HEK293 (cell line): ENCODE measurements at regions not wholly inside any gene's neighbourhood (a gene's known extent, or its start where the extent isn't known, plus 50 kb on each side); places are given as distances from the start of the nearest gene placed in this dataset.

Experiments
- HOXD13 ChIP-seq: sonication (generic); formaldehyde crosslinking; IDR thresholded peaks from 2 replicates; pipeline ENCODE4 v1.8.0; 2022; ENCODE audit warnings: missing genetic modification reagents, borderline replicate concordance
- MEIS1 ChIP-seq: sonication (generic); formaldehyde crosslinking; IDR thresholded peaks from 2 replicates; pipeline ENCODE4 v1.8.1; 2022; ENCODE audit warnings: missing genetic modification reagents, mild to moderate bottlenecking, borderline replicate concordance
- ZNF10 ChIP-seq: fragments of 450-650 bp; formaldehyde crosslinking; IDR thresholded peaks from 2 replicates; pipeline ENCODE4 v1.5.1; 2017; ENCODE audit warnings: missing biosample characterization, missing genetic modification characterization
- ZNF157 ChIP-seq: fragments of 450-650 bp; formaldehyde crosslinking; IDR thresholded peaks from 2 replicates; pipeline ENCODE4 v1.5.1; 2016; ENCODE audit warnings: missing biosample characterization, missing genetic modification characterization
- ZNF394 ChIP-seq: fragments of 450-650 bp; formaldehyde crosslinking; IDR thresholded peaks from 2 replicates; pipeline ENCODE4 v1.5.1; 2016; ENCODE audit warnings: missing biosample characterization, missing genetic modification characterization, mild to moderate bottlenecking, moderate library complexity, borderline replicate concordance
- ZNF426 ChIP-seq: fragments of 450-650 bp; formaldehyde crosslinking; IDR thresholded peaks from 2 replicates; pipeline ENCODE4 v1.5.1; 2017; ENCODE audit warnings: missing biosample characterization, missing genetic modification characterization, mild to moderate bottlenecking, inconsistent platforms, moderate library complexity
- ZNF501 ChIP-seq: fragments of 450-650 bp; formaldehyde crosslinking; IDR thresholded peaks from 2 replicates; pipeline ENCODE4 v1.5.1; 2016; ENCODE audit warnings: missing biosample characterization, missing genetic modification characterization
- ZNF514 ChIP-seq: fragments of 450-650 bp; formaldehyde crosslinking; IDR thresholded peaks from 2 replicates; pipeline ENCODE4 v1.5.1; 2016; ENCODE audit warnings: missing biosample characterization, missing genetic modification characterization
- ZNF664 ChIP-seq: fragments of 450-650 bp; formaldehyde crosslinking; IDR thresholded peaks from 2 replicates; pipeline ENCODE4 v1.5.1; 2016; ENCODE audit warnings: missing biosample characterization, missing genetic modification characterization
- ZSCAN23 ChIP-seq: fragments of 450-650 bp; formaldehyde crosslinking; IDR thresholded peaks from 2 replicates; pipeline ENCODE4 v1.5.1; 2016; ENCODE audit warnings: missing biosample characterization, missing genetic modification characterization
- TF ChIP-seq, protein P1 (sequence below): fragments of 450-650 bp; formaldehyde crosslinking; IDR thresholded peaks from 2 replicates; pipeline ENCODE4 v1.5.1; 2016; ENCODE audit warnings: missing biosample characterization, missing genetic modification characterization, borderline replicate concordance
- TF ChIP-seq, protein P2 (sequence below): fragments of 450-650 bp; IDR thresholded peaks from 2 replicates; pipeline ENCODE4 v1.5.1; 2018; ENCODE audit warnings: missing biosample characterization, mild to moderate bottlenecking, missing genetic modification characterization
- TF ChIP-seq, protein P3 (sequence below): fragments of 450-650 bp; formaldehyde crosslinking; IDR thresholded peaks from 2 replicates; pipeline ENCODE4 v1.5.1; 2016; ENCODE audit warnings: missing biosample characterization, missing genetic modification characterization
- TF ChIP-seq, protein P4 (sequence below): fragments of 450-650 bp; formaldehyde crosslinking; IDR thresholded peaks from 2 replicates; pipeline ENCODE4 v1.5.1; 2016; ENCODE audit warnings: missing biosample characterization, missing genetic modification characterization
- TF ChIP-seq, protein P5 (sequence below): fragments of 450-650 bp; formaldehyde crosslinking; IDR thresholded peaks from 2 replicates; pipeline ENCODE4 v1.5.1; 2016; ENCODE audit warnings: missing biosample characterization, missing genetic modification characterization
- TF ChIP-seq, protein P6 (sequence below): fragments of 450-650 bp; formaldehyde crosslinking; IDR thresholded peaks from 2 replicates; pipeline ENCODE4 v1.5.1; 2016; ENCODE audit warnings: missing biosample characterization, missing genetic modification characterization
- TF ChIP-seq, protein P7 (sequence below): sonication (generic); formaldehyde crosslinking; IDR thresholded peaks from 2 replicates; pipeline ENCODE4 v1.8.1; 2022; ENCODE audit warnings: mild to moderate bottlenecking, moderate library complexity, missing genetic modification reagents

DNA sequence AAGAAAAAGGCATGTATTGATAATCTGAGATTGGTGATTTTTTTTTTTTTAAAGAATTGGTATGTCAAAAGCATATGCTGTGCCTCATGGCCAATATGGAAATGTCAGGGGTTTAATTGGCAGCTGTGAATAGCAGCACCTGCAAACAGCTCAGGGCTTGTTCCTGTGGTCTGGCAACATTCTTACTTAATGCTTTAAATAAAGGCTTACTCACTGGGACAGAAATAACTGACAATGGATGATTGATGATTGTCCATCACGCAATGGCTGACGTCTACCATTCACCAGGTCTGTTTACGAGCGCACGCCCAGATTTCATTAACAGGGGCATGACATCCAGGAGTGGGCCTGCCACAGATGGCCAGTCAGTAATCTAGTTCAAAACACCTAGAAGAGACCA, 66.7 kb downstream of the ETAA1 start (continued):
- TF ChIP-seq, protein P1, sequence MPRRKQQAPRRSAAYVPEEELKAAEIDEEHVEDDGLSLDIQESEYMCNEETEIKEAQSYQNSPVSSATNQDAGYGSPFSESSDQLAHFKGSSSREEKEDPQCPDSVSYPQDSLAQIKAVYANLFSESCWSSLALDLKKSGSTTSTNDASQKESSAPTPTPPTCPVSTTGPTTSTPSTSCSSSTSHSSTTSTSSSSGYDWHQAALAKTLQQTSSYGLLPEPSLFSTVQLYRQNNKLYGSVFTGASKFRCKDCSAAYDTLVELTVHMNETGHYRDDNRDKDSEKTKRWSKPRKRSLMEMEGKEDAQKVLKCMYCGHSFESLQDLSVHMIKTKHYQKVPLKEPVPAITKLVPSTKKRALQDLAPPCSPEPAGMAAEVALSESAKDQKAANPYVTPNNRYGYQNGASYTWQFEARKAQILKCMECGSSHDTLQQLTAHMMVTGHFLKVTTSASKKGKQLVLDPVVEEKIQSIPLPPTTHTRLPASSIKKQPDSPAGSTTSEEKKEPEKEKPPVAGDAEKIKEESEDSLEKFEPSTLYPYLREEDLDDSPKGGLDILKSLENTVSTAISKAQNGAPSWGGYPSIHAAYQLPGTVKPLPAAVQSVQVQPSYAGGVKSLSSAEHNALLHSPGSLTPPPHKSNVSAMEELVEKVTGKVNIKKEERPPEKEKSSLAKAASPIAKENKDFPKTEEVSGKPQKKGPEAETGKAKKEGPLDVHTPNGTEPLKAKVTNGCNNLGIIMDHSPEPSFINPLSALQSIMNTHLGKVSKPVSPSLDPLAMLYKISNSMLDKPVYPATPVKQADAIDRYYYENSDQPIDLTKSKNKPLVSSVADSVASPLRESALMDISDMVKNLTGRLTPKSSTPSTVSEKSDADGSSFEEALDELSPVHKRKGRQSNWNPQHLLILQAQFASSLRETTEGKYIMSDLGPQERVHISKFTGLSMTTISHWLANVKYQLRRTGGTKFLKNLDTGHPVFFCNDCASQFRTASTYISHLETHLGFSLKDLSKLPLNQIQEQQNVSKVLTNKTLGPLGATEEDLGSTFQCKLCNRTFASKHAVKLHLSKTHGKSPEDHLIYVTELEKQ (tag by site-specific recombination): peak; percentile 85; the same call in 1 of the 2 replicates
- TF ChIP-seq, protein P2, sequence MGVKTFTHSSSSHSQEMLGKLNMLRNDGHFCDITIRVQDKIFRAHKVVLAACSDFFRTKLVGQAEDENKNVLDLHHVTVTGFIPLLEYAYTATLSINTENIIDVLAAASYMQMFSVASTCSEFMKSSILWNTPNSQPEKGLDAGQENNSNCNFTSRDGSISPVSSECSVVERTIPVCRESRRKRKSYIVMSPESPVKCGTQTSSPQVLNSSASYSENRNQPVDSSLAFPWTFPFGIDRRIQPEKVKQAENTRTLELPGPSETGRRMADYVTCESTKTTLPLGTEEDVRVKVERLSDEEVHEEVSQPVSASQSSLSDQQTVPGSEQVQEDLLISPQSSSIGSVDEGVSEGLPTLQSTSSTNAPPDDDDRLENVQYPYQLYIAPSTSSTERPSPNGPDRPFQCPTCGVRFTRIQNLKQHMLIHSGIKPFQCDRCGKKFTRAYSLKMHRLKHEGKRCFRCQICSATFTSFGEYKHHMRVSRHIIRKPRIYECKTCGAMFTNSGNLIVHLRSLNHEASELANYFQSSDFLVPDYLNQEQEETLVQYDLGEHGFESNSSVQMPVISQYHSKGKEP (tag by site-specific recombination): 0 out of 2 replicates have a peak, but pooled peaks have one; percentile 23
- TF ChIP-seq ZNF426 (tag by site-specific recombination) (no peak), ZNF394 (tag by site-specific recombination) (peak; percentile 51; the same call in 1 of the 2 replicates), ZNF157 (tag by site-specific recombination) (no peak), MEIS1 (CRISPR knock-in tag) (peak; percentile 100), ZNF664 (tag by site-specific recombination) (0 out of 2 replicates have a peak, but pooled peaks have one; percentile 28), ZSCAN23 (tag by site-specific recombination) (0 out of 2 replicates have a peak, but pooled peaks have one; percentile 28), ZNF501 (tag by site-specific recombination) (peak; percentile 49; the same call in 1 of the 2 replicates), HOXD13 (peak; percentile 95), ZNF10 (tag by site-specific recombination) (0 out of 2 replicates have a peak, but pooled peaks have one; percentile 22), ZNF514 (tag by site-specific recombination) (no peak)
- TF ChIP-seq, protein P3, sequence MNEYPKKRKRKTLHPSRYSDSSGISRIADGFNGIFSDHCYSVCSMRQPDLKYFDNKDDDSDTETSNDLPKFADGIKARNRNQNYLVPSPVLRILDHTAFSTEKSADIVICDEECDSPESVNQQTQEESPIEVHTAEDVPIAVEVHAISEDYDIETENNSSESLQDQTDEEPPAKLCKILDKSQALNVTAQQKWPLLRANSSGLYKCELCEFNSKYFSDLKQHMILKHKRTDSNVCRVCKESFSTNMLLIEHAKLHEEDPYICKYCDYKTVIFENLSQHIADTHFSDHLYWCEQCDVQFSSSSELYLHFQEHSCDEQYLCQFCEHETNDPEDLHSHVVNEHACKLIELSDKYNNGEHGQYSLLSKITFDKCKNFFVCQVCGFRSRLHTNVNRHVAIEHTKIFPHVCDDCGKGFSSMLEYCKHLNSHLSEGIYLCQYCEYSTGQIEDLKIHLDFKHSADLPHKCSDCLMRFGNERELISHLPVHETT (tag by site-specific recombination): peak; percentile 81; the same call in 1 of the 2 replicates
- TF ChIP-seq, protein P4, sequence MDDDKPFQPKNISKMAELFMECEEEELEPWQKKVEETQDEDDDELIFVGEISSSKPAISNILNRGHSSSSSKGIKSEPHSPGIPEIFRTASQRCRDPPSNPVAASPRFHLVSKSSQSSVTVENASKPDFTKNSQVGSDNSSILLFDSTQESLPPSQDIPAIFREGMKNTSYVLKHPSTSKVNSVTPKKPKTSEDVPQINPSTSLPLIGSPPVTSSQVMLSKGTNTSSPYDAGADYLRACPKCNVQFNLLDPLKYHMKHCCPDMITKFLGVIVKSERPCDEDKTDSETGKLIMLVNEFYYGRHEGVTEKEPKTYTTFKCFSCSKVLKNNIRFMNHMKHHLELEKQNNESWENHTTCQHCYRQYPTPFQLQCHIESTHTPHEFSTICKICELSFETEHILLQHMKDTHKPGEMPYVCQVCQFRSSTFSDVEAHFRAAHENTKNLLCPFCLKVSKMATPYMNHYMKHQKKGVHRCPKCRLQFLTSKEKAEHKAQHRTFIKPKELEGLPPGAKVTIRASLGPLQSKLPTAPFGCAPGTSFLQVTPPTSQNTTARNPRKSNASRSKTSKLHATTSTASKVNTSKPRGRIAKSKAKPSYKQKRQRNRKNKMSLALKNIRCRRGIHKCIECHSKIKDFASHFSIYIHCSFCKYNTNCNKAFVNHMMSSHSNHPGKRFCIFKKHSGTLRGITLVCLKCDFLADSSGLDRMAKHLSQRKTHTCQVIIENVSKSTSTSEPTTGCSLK (tag by site-specific recombination): no peak
- TF ChIP-seq, protein P5, sequence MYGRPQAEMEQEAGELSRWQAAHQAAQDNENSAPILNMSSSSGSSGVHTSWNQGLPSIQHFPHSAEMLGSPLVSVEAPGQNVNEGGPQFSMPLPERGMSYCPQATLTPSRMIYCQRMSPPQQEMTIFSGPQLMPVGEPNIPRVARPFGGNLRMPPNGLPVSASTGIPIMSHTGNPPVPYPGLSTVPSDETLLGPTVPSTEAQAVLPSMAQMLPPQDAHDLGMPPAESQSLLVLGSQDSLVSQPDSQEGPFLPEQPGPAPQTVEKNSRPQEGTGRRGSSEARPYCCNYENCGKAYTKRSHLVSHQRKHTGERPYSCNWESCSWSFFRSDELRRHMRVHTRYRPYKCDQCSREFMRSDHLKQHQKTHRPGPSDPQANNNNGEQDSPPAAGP (tag by site-specific recombination): peak; percentile 95
- TF ChIP-seq, protein P6, sequence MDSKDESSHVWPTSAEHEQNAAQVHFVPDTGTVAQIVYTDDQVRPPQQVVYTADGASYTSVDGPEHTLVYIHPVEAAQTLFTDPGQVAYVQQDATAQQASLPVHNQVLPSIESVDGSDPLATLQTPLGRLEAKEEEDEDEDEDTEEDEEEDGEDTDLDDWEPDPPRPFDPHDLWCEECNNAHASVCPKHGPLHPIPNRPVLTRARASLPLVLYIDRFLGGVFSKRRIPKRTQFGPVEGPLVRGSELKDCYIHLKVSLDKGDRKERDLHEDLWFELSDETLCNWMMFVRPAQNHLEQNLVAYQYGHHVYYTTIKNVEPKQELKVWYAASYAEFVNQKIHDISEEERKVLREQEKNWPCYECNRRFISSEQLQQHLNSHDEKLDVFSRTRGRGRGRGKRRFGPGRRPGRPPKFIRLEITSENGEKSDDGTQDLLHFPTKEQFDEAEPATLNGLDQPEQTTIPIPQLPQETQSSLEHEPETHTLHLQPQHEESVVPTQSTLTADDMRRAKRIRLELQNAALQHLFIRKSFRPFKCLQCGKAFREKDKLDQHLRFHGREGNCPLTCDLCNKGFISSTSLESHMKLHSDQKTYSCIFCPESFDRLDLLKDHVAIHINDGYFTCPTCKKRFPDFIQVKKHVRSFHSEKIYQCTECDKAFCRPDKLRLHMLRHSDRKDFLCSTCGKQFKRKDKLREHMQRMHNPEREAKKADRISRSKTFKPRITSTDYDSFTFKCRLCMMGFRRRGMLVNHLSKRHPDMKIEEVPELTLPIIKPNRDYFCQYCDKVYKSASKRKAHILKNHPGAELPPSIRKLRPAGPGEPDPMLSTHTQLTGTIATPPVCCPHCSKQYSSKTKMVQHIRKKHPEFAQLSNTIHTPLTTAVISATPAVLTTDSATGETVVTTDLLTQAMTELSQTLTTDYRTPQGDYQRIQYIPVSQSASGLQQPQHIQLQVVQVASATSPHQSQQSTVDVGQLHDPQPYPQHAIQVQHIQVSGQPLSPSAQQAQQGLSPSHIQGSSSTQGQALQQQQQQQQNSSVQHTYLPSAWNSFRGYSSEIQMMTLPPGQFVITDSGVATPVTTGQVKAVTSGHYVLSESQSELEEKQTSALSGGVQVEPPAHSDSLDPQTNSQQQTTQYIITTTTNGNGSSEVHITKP (tag by site-specific recombination): peak; percentile 50
- TF ChIP-seq, protein P7, sequence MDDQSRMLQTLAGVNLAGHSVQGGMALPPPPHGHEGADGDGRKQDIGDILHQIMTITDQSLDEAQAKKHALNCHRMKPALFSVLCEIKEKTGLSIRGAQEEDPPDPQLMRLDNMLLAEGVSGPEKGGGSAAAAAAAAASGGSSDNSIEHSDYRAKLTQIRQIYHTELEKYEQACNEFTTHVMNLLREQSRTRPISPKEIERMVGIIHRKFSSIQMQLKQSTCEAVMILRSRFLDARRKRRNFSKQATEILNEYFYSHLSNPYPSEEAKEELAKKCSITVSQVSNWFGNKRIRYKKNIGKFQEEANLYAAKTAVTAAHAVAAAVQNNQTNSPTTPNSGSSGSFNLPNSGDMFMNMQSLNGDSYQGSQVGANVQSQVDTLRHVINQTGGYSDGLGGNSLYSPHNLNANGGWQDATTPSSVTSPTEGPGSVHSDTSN (CRISPR knock-in tag): peak; percentile 77; the same call in 1 of the 2 replicates
